ENCODE measurements at regions not wholly inside any gene's neighbourhood (a gene's known extent, or its start where the extent isn't known, plus 50 kb on each side); places are given as distances from the start of the nearest gene placed in this dataset.
"Not testable (repeated sequence)": the region's sequence is repeated elsewhere in the genome, so short reads cannot be mapped to it uniquely, and the experiment has no call there.

DNA sequence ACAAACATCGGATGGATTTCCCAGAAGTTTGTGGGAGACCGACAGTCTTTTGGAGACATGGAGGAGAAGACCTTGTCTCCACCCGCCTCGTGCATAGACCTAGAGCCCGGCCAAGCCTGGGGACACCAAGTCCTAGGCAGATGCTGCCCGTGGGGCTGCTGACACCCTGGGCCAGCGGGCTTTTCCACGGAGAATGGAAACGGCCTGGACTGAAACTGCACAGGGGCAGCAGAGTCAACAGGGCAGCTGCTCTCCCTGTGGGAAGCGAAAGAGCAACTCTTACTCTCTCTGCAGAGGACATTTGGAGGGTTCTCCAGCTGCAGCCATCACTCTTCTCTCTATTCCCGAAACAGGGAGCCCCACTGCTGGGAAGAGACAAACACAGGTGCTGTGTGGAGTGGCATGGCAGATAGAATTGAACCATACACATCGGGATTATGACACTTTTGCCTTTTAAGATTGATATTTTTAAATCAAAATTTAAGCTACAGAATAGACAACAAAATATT, 401.2 kb downstream of the THBS2 start:
- no peak for DNase-seq
- TF ChIP-seq POLR2A (IDR thresholded peaks at IDR 0.05) = no peak
- no peak for TF ChIP-seq EP300 (IDR thresholded peaks at IDR 0.05)
- TF ChIP-seq, protein P1, sequence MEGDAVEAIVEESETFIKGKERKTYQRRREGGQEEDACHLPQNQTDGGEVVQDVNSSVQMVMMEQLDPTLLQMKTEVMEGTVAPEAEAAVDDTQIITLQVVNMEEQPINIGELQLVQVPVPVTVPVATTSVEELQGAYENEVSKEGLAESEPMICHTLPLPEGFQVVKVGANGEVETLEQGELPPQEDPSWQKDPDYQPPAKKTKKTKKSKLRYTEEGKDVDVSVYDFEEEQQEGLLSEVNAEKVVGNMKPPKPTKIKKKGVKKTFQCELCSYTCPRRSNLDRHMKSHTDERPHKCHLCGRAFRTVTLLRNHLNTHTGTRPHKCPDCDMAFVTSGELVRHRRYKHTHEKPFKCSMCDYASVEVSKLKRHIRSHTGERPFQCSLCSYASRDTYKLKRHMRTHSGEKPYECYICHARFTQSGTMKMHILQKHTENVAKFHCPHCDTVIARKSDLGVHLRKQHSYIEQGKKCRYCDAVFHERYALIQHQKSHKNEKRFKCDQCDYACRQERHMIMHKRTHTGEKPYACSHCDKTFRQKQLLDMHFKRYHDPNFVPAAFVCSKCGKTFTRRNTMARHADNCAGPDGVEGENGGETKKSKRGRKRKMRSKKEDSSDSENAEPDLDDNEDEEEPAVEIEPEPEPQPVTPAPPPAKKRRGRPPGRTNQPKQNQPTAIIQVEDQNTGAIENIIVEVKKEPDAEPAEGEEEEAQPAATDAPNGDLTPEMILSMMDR (IDR thresholded peaks at IDR 0.05) = no peak
- TF ChIP-seq POLR2AphosphoS5 (IDR thresholded peaks at IDR 0.05) = no peak
- 88 to 91% methylated on average over 12 of the region's 12 CpGs for WGBS, 2 donors

DNA sequence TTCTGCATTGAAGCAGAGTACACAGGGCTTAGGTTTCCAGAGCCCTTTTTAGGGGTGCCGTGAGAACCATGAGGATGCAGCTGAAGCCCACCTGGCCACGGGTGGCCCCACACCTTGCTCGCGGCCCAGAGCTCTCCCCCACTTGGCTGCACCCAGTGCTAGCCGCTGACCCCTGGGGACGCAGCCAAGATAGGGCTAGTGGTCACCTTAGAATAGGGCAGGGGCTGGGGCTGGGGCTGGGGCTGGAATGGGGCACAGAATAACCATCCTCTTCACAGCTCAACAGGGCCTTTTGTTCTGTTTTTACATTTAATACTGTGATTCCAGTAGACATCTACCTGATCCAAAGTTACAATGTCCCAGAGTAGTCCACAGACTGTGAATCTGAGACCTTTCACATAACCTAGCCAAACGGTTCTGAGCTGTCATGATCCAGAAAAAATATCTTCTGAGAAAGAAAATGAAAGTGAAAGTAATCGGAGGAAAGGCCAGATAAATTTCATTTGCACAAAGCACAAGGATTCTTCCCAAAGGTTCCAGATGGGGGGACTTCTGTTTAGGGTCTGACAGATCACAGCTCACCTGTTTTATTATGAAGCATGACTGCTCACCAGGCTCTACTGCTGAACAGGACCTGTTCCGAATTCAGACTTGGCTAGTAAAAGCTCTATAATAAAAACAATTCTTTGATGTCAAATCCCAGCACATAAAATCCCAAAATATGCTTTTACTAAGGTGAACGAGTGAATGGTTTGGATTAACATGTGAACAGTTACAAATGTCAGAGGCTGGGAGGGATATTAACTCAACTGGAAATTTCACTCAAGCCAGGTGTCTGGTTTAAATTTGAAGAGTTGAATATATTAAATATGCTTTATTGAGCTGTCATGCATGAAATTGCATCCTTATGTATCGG, 401.9 kb downstream of the THBS2 start:
- Histone ChIP-seq H3K27me3 (no peaks in the 10 kb centered on the region), H3K27ac (peak overlapping the region in 1 of 4 donors; percentile 32), H3K4me1 (peaks cover 0 to 14% (median 6%) of the 10 kb centered on the region in 4 donors), H3K9me3 (no peaks in the 10 kb centered on the region), H3K4me3 (peak overlapping the region; percentile 12 to 33 (median 27)), H3K36me3 (no peaks in the 10 kb centered on the region)
- no peak for TF ChIP-seq POLR2AphosphoS5 (IDR thresholded peaks at IDR 0.05)
- 73 to 76% methylated on average over 11 of the region's 11 CpGs for WGBS, 2 donors
- intact Hi-C loops (cut with DNase I) = loop anchor here (10.0 kb wide), 1 partner anchor 187 kb away; no protein-coding TSS in a partner anchor
- DNase-seq = no peak

More for the DNA sequence above, 401.2 kb downstream of the THBS2 start:
- Histone ChIP-seq H3K27me3 (no peaks in the 10 kb centered on the region), H3K4me3 (peak overlapping the region in 2 of 4 donors; percentile 31 to 33), H3K27ac (no peak overlapping the region), H3K4me1 (peaks cover 0 to 14% (median 6%) of the 10 kb centered on the region in 4 donors), H3K36me3 (no peaks in the 10 kb centered on the region), H3K9me3 (no peaks in the 10 kb centered on the region)
- intact Hi-C loops (cut with DNase I) = loop anchor here (10.0 kb wide), 1 partner anchor 188 kb away; no protein-coding TSS in a partner anchor

DNA sequence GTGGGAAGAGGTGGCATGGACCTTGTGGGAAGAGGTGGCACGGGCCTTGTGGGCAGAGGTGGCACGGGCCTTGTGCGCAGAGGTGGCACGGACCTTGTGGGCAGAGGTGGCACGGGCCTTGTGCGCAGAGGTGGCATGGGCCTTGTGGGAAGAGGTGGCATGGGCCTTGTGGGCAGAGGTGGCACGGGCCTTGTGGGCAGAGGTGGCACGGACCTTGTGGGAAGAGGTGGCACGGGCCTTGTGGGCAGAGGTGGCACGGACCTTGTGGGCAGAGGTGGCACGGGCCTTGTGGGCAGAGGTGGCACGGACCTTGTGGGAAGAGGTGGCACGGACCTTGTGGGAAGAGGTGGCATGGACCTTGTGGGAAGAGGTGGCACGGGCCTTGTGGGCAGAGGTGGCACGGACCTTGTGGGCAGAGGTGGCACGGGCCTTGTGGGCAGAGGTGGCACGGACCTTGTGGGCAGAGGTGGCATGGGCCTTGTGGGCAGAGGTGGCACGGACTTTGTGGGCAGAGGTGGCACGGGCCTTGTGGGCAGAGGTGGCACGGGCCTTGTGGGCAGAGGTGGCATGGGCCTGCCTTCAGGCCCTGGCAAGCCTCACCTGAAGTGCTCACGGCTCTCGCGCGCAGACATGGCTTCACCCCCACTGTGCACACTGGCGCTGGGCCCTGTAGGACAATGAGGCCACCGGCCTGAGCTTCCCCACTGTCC, 403.5 kb downstream of the THBS2 start:
- H3K36me3 ChIP-seq = not testable (repeated sequence)
- 89 to 92% methylated on average over 26 of the region's 26 CpGs for WGBS, 2 donors

DNA sequence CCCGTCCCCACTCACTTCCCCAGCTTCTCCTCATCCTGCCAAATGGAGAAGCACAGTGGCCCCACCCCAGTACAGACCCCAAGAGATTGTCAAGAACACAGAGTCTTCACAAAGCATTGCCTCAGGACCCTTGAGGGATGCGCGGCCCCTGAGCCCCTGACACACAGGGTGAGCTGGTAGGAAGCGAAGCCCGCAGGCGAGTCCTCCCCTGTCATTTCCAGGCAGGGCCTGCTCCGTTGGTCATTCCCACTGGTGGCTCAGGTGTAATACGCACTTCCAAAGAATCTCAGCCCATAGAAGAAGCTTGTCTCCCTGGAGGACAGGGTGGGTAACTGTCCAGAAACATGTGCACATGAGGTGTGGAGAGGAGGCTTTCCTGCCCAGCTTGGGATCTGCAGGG, 404.2 kb downstream of the THBS2 start:
- no peak overlapping the region for H3K4me3 ChIP-seq
- intact Hi-C loops (cut with DNase I) = no loop called here
- no peak for DNase-seq
- WGBS, 2 donors = 92 to 95% methylated on average over 8 of the region's 8 CpGs
- H3K27me3 ChIP-seq = no peaks in the 10 kb centered on the region
- H3K9me3 ChIP-seq = no peaks in the 10 kb centered on the region
- TF ChIP-seq POLR2AphosphoS5 (IDR thresholded peaks at IDR 0.05) (no peak), POLR2A (IDR thresholded peaks at IDR 0.05) (no peak)
- H3K4me1 ChIP-seq = peaks cover 0 to 14% (median 6%) of the 10 kb centered on the region in 4 donors
- H3K36me3 ChIP-seq = no peaks in the 10 kb centered on the region
- no peak overlapping the region for H3K27ac ChIP-seq

More for the DNA sequence above, 403.5 kb downstream of the THBS2 start:
- not testable (repeated sequence) for H3K27me3 ChIP-seq, DNase-seq, H3K27ac ChIP-seq, H3K9me3 ChIP-seq, H3K4me3 ChIP-seq
- intact Hi-C loops (cut with DNase I) = loop anchor here (10.0 kb wide), 1 partner anchor 185 kb away; no protein-coding TSS in a partner anchor
- peaks cover 0 to 14% (median 6%) of the 10 kb centered on the region in 4 donors for H3K4me1 ChIP-seq

DNA sequence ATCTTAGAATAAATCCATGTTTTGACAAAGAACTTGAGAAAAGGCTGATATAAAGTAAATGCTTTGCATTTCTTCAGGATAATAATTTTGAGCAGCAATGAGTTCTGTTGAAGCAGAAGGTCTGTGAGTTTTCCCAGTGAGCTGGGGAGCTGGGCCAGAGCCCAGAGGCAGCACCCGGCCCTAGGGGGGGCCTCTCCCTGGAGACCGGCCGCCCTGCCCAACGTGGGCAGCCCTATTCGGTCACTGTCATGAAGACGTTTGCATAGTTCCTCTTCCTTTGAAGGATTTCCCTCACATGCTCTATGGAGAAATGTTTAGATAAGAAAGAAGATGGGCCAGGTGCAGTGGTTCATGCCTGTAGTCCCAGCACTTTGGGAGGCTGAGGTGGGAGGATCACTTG, 404.8 kb downstream of the THBS2 start:
- H3K27me3 ChIP-seq = no peaks in the 10 kb centered on the region
- no peak for DNase-seq
- H3K36me3 ChIP-seq = no peaks in the 10 kb centered on the region
- intact Hi-C loops (cut with DNase I) = no loop called here
- no peak for TF ChIP-seq EP300 (IDR thresholded peaks at IDR 0.05)
- TF ChIP-seq POLR2AphosphoS5 (IDR thresholded peaks at IDR 0.05) = no peak
- TF ChIP-seq, protein P1 (IDR thresholded peaks at IDR 0.05) = no peak
- no peak for TF ChIP-seq POLR2A (IDR thresholded peaks at IDR 0.05)
- H3K4me3 ChIP-seq = no peak overlapping the region
- H3K27ac ChIP-seq = no peak overlapping the region
- H3K4me1 ChIP-seq = peaks cover 0 to 14% (median 6%) of the 10 kb centered on the region in 4 donors
- WGBS, 2 donors = 70 to 71% methylated on average over 6 of the region's 6 CpGs
- no peaks in the 10 kb centered on the region for H3K9me3 ChIP-seq
